ENCODE measurements at regions not wholly inside any gene's neighbourhood (a gene's known extent, or its start where the extent isn't known, plus 50 kb on each side); places are given as distances from the start of the nearest gene placed in this dataset.
"Not testable (repeated sequence)": the region's sequence is repeated elsewhere in the genome, so short reads cannot be mapped to it uniquely, and the experiment has no call there.

DNA sequence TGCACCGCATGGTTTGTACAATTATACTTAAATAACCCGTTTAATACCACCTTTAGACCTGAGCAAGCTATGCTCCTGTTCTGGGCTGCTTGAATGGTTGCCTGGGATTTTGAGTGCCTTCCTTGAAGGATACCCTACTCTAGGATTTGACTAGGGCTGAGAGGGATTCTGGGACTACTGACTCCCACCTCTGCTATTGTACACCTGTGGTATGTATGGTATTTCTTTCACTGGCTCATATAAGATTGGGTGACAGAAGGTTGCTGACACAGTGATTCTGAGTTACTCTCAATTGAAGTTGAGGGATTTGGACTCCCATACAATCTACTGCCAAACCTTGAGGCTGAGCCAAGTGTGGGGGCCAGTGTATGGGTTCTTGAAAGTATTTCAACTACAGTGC is 494.4 kb upstream of the SEMA3D start:
- H3K9me3 ChIP-seq, result no peaks in the 10 kb centered on the region
- intact Hi-C loops (cut with DNase I), result no loop called here
- ATAC-seq (no peak), DNase-seq (no peak)
- no peak overlapping the region for H3K27ac ChIP-seq
- TF ChIP-seq, protein P1, sequence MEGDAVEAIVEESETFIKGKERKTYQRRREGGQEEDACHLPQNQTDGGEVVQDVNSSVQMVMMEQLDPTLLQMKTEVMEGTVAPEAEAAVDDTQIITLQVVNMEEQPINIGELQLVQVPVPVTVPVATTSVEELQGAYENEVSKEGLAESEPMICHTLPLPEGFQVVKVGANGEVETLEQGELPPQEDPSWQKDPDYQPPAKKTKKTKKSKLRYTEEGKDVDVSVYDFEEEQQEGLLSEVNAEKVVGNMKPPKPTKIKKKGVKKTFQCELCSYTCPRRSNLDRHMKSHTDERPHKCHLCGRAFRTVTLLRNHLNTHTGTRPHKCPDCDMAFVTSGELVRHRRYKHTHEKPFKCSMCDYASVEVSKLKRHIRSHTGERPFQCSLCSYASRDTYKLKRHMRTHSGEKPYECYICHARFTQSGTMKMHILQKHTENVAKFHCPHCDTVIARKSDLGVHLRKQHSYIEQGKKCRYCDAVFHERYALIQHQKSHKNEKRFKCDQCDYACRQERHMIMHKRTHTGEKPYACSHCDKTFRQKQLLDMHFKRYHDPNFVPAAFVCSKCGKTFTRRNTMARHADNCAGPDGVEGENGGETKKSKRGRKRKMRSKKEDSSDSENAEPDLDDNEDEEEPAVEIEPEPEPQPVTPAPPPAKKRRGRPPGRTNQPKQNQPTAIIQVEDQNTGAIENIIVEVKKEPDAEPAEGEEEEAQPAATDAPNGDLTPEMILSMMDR (IDR thresholded peaks at IDR 0.05), result no peak
- no peaks in the 10 kb centered on the region for H3K4me1 ChIP-seq
- H3K27me3 ChIP-seq, result no peaks in the 10 kb centered on the region
- no peaks in the 10 kb centered on the region for H3K36me3 ChIP-seq
- H3K4me3 ChIP-seq, result no peak overlapping the region

GRCh38 chr7:85675093-85675492 is 488.2 kb upstream of the SEMA3D start:
- DNase-seq; H3K4me3 ChIP-seq; intact Hi-C loops (cut with DNase I); H3K9me3 ChIP-seq; H3K27me3 ChIP-seq; H3K27ac ChIP-seq; ATAC-seq; H3K36me3 ChIP-seq; H3K4me1 ChIP-seq: not testable (repeated sequence)

DNA sequence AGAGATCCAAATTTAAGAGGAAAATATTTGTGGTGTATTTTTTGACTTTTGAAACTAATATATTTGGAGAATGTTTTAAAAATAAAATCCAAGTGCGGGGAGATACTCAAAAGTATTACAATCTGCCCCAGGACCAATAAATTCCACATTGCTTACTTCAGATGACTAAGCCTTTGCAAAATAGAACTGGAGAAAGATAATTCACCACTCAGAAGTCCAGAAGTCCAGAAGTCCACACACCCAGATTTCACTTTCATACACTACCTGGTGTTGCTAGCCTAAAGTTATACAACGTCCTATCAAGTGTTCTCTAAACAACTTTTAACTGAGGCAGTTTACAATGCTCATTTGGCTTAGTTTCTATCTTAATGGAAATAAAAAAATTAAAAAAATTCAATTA is 487.0 kb upstream of the SEMA3D start:
- Histone ChIP-seq H3K9me3 (no peaks in the 10 kb centered on the region), H3K4me3 (no peak overlapping the region), H3K4me1 (no peaks in the 10 kb centered on the region), H3K27me3 (no peaks in the 10 kb centered on the region), H3K36me3 (no peaks in the 10 kb centered on the region), H3K27ac (no peak overlapping the region)
- intact Hi-C loops (cut with DNase I), result no loop called here
- ATAC-seq (no peak), DNase-seq (no peak)
- TF ChIP-seq, protein P1 (IDR thresholded peaks at IDR 0.05), result no peak

GRCh38 chr7:85669225-85669624 is 482.4 kb upstream of the SEMA3D start:
- Histone ChIP-seq H3K4me3 (no peak overlapping the region), H3K36me3 (no peaks in the 10 kb centered on the region), H3K27ac (no peak overlapping the region), H3K27me3 (no peaks in the 10 kb centered on the region), H3K4me1 (no peaks in the 10 kb centered on the region), H3K9me3 (no peaks in the 10 kb centered on the region)
- ATAC-seq (no peak), DNase-seq (no peak)
- intact Hi-C loops (cut with DNase I), result no loop called here
- TF ChIP-seq, protein P1 (IDR thresholded peaks at IDR 0.05), result no peak

DNA sequence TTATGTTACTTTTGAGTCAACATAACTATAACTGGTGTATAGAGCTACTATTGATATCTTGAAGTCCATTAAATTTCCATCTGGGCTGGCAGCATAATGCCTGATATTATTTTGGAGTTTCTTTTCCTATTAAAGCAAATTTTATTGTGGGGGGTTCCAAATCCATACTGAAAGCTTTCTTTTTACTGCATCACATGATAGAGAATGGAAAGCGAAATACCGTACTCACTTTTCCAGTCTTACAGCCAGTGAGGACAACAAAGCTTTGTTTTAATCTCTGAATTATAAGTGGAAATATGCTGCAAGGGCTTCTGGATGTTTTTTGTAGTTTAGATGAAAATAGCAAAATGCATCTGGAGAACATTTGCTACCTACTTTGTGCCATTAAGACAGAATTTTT is 477.5 kb upstream of the SEMA3D start:
- TF ChIP-seq, protein P1 (IDR thresholded peaks at IDR 0.05), result no peak
- DNase-seq (no peak), ATAC-seq (no peak)
- no peaks in the 10 kb centered on the region for H3K36me3 ChIP-seq
- no peaks in the 10 kb centered on the region for H3K27me3 ChIP-seq
- H3K4me3 ChIP-seq, result no peak overlapping the region
- no peaks in the 10 kb centered on the region for H3K9me3 ChIP-seq
- H3K4me1 ChIP-seq, result no peaks in the 10 kb centered on the region
- intact Hi-C loops (cut with DNase I), result no loop called here
- no peak overlapping the region for H3K27ac ChIP-seq

DNA sequence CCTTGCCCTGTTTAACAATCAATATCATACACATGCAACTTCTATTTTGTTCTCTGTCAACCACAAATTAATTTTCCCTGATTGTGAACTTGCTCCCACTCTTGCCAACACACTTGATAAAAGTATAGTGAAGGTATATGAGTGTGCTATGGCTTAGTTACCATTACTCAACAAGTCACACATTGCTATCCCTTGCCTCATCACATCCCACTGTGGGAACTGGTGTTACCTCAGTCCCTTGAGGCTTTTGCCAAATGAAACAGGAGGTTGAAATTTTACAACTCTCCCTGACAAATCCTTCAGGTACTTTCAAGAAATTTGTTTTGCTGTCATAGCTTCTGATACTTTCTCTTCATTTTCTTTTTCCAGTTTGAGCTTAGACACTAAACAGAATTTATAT is 472.5 kb upstream of the SEMA3D start:
- intact Hi-C loops (cut with DNase I), result no loop called here
- TF ChIP-seq, protein P1 (IDR thresholded peaks at IDR 0.05), result no peak
- H3K27ac ChIP-seq, result no peak overlapping the region
- H3K4me3 ChIP-seq, result no peak overlapping the region
- no peaks in the 10 kb centered on the region for H3K9me3 ChIP-seq
- H3K36me3 ChIP-seq, result no peaks in the 10 kb centered on the region
- no peaks in the 10 kb centered on the region for H3K27me3 ChIP-seq
- DNase-seq (no peak), ATAC-seq (no peak)
- H3K4me1 ChIP-seq, result no peaks in the 10 kb centered on the region

Data from upper lobe of right lung (tissue), 1 donor.